ENCODE measurements at regions not wholly inside any gene's neighbourhood (a gene's known extent, or its start where the extent isn't known, plus 50 kb on each side); places are given as distances from the start of the nearest gene placed in this dataset.

GRCh38 chr11:30697032-30697431, 110.9 kb upstream of the MPPED2 start:
- 55 to 73% methylated on average over 4 of the region's 4 CpGs for WGBS, 2 donors
- H3K9me3 ChIP-seq (ENCODE audit: control insufficient read depth in 4 of 4, insufficient read depth in 3 of 4, low read length in 3 of 4), result no peaks in the 10 kb centered on the region
- ATAC-seq (ENCODE audit: insufficient read depth, low FRiP score) (no peak), DNase-seq (no peak)
- no peak overlapping the region for H3K4me3 ChIP-seq
- no peak overlapping the region for H3K9ac ChIP-seq (ENCODE audit: insufficient read depth in 1 of 2, low read length in 2 of 2)
- no peaks in the 10 kb centered on the region for H3K27me3 ChIP-seq (ENCODE audit: control insufficient read depth in 3 of 3, insufficient read depth in 3 of 3, low read length in 2 of 3)
- no peak for TF ChIP-seq CTCF (IDR thresholded peaks at IDR 0.05; ENCODE audit: control extremely low read depth, extremely low read depth)
- no peaks in the 10 kb centered on the region for H3K36me3 ChIP-seq (ENCODE audit: control insufficient read depth in 4 of 4, insufficient read depth in 4 of 4, low read length in 4 of 4)
- no peaks in the 10 kb centered on the region for H3K4me1 ChIP-seq (ENCODE audit: control insufficient read depth in 5 of 5, insufficient read depth in 5 of 5, low read length in 5 of 5)
- no peak overlapping the region for H3K27ac ChIP-seq (ENCODE audit: low read depth in 1 of 2, low read length in 1 of 2)

- Histone ChIP-seq H3K27me3 (ENCODE audit: control insufficient read depth in 3 of 3, insufficient read depth in 3 of 3, low read length in 2 of 3) (no peaks in the 10 kb centered on the region), H3K9me3 (ENCODE audit: control insufficient read depth in 4 of 4, insufficient read depth in 3 of 4, low read length in 3 of 4) (peaks cover 0 to 4% (median 0%) of the 10 kb centered on the region in 4 donors), H3K36me3 (ENCODE audit: control insufficient read depth in 4 of 4, insufficient read depth in 4 of 4, low read length in 4 of 4) (no peaks in the 10 kb centered on the region), H3K27ac (ENCODE audit: low read depth in 1 of 2, low read length in 1 of 2) (no peak overlapping the region), H3K9ac (ENCODE audit: insufficient read depth in 1 of 2, low read length in 2 of 2) (no peak overlapping the region), H3K4me1 (ENCODE audit: control insufficient read depth in 5 of 5, insufficient read depth in 5 of 5, low read length in 5 of 5) (no peaks in the 10 kb centered on the region), H3K4me3 (no peak overlapping the region)
- no peak for TF ChIP-seq CTCF (IDR thresholded peaks at IDR 0.05; ENCODE audit: control extremely low read depth, extremely low read depth)
- ATAC-seq (ENCODE audit: insufficient read depth, low FRiP score) (no peak), DNase-seq (no peak)
- WGBS, 2 donors, result 76 to 77% methylated on average over 2 of the region's 2 CpGs
These were observed 98.6 kb upstream of the MPPED2 start for GRCh38 chr11:30684772-30685171.

- Histone ChIP-seq H3K9me3 (ENCODE audit: control insufficient read depth in 4 of 4, insufficient read depth in 3 of 4, low read length in 3 of 4) (peaks cover 0 to 4% (median 0%) of the 10 kb centered on the region in 4 donors), H3K9ac (ENCODE audit: insufficient read depth in 1 of 2, low read length in 2 of 2) (no peak overlapping the region), H3K27me3 (ENCODE audit: control insufficient read depth in 3 of 3, insufficient read depth in 3 of 3, low read length in 2 of 3) (no peaks in the 10 kb centered on the region), H3K36me3 (ENCODE audit: control insufficient read depth in 4 of 4, insufficient read depth in 4 of 4, low read length in 4 of 4) (no peaks in the 10 kb centered on the region), H3K4me1 (ENCODE audit: control insufficient read depth in 5 of 5, insufficient read depth in 5 of 5, low read length in 5 of 5) (no peaks in the 10 kb centered on the region), H3K4me3 (no peak overlapping the region), H3K27ac (ENCODE audit: low read depth in 1 of 2, low read length in 1 of 2) (no peak overlapping the region)
- DNase-seq (no peak), ATAC-seq (ENCODE audit: insufficient read depth, low FRiP score) (no peak)
- TF ChIP-seq CTCF (IDR thresholded peaks at IDR 0.05; ENCODE audit: control extremely low read depth, extremely low read depth), result no peak
- WGBS, 2 donors, result 95% methylated on average over 1 of the region's 1 CpG
These were observed 97.0 kb upstream of the MPPED2 start for GRCh38 chr11:30683176-30683575.

GRCh38 chr11:30666817-30667216, 80.7 kb upstream of the MPPED2 start:
- Histone ChIP-seq H3K27ac (ENCODE audit: low read depth in 1 of 2, low read length in 1 of 2) (no peak overlapping the region), H3K36me3 (ENCODE audit: control insufficient read depth in 4 of 4, insufficient read depth in 4 of 4, low read length in 4 of 4) (no peaks in the 10 kb centered on the region), H3K4me1 (ENCODE audit: control insufficient read depth in 5 of 5, insufficient read depth in 5 of 5, low read length in 5 of 5) (no peaks in the 10 kb centered on the region), H3K9ac (ENCODE audit: insufficient read depth in 1 of 2, low read length in 2 of 2) (no peak overlapping the region), H3K9me3 (ENCODE audit: control insufficient read depth in 4 of 4, insufficient read depth in 3 of 4, low read length in 3 of 4) (peaks cover 0 to 8% (median 0%) of the 10 kb centered on the region in 4 donors), H3K4me3 (no peak overlapping the region), H3K27me3 (ENCODE audit: control insufficient read depth in 3 of 3, insufficient read depth in 3 of 3, low read length in 2 of 3) (no peaks in the 10 kb centered on the region)
- 69 to 74% methylated on average over 2 of the region's 2 CpGs for WGBS, 2 donors
- DNase-seq (no peak), ATAC-seq (ENCODE audit: insufficient read depth, low FRiP score) (no peak)
- no peak for TF ChIP-seq CTCF (IDR thresholded peaks at IDR 0.05; ENCODE audit: control extremely low read depth, extremely low read depth)

Data from lung (tissue), 11 donors.